Skeletal muscle cell (primary cell): ENCODE measurements at regions not wholly inside any gene's neighbourhood (a gene's known extent, or its start where the extent isn't known, plus 50 kb on each side); places are given as distances from the start of the nearest gene placed in this dataset.

Experiments
- DNase-seq: peaks from one replicate; pipeline ENCODE4 v3.0.0-alpha.2; 2010; ENCODE audit warnings: low read depth
- H3K4me3 ChIP-seq: 2 replicates; pipeline ENCODE4 v1.5.1; 2011; ENCODE audit warnings: low read depth, mild to moderate bottlenecking, control low read depth, low read length, moderate library complexity

- no peak overlapping the region for H3K4me3 ChIP-seq
- no peak for DNase-seq
Observed at GRCh38 chr17:34161690-34162089, 93.4 kb upstream of the CCL2 start.

GRCh38 chr17:34163123-34163522, 92.0 kb upstream of the CCL2 start:
- DNase-seq = no peak
- no peak overlapping the region for H3K4me3 ChIP-seq

- no peak overlapping the region for H3K4me3 ChIP-seq
- no peak for DNase-seq
Observed at GRCh38 chr17:34163646-34164045, 91.4 kb upstream of the CCL2 start.

- H3K4me3 ChIP-seq = no peak overlapping the region
- no peak for DNase-seq
Observed at GRCh38 chr17:34164837-34165236, 90.2 kb upstream of the CCL2 start.

GRCh38 chr17:34166352-34166751, 88.7 kb upstream of the CCL2 start:
- no peak for DNase-seq
- no peak overlapping the region for H3K4me3 ChIP-seq

GRCh38 chr17:34167354-34167753, 87.7 kb upstream of the CCL2 start:
- no peak for DNase-seq
- H3K4me3 ChIP-seq = no peak overlapping the region

GRCh38 chr17:34168989-34169388, 86.1 kb upstream of the CCL2 start:
- no peak for DNase-seq

GRCh38 chr17:34169496-34169895, 85.6 kb upstream of the CCL2 start:
- no peak for DNase-seq
- H3K4me3 ChIP-seq = no peak overlapping the region

More at GRCh38 chr17:34168989-34169388, 86.1 kb upstream of the CCL2 start:
- H3K4me3 ChIP-seq = no peak overlapping the region

- DNase-seq = no peak
- H3K4me3 ChIP-seq = no peak overlapping the region
Observed at GRCh38 chr17:34171245-34171818, 83.8 kb upstream of the CCL2 start.

GRCh38 chr17:34172390-34172918, 82.6 kb upstream of the CCL2 start:
- no peak for DNase-seq
- no peak overlapping the region for H3K4me3 ChIP-seq

- H3K4me3 ChIP-seq = no peak overlapping the region
- DNase-seq = no peak
Observed at GRCh38 chr17:34173241-34173640, 81.8 kb upstream of the CCL2 start.

GRCh38 chr17:34174496-34174895, 80.6 kb upstream of the CCL2 start:
- no peak overlapping the region for H3K4me3 ChIP-seq
- DNase-seq = no peak

GRCh38 chr17:34176440-34176839, 78.6 kb upstream of the CCL2 start:
- H3K4me3 ChIP-seq = no peak overlapping the region
- no peak for DNase-seq

- DNase-seq = no peak
- no peak overlapping the region for H3K4me3 ChIP-seq
Observed at GRCh38 chr17:34177642-34178041, 77.4 kb upstream of the CCL2 start.

GRCh38 chr17:34178092-34178491, 77.0 kb upstream of the CCL2 start:
- no peak for DNase-seq
- H3K4me3 ChIP-seq = no peak overlapping the region

GRCh38 chr17:34182036-34182803, 72.9 kb upstream of the CCL2 start:
- no peak for DNase-seq
- no peak overlapping the region for H3K4me3 ChIP-seq

GRCh38 chr17:34195987-34196386, 59.1 kb upstream of the CCL2 start:
- H3K4me3 ChIP-seq = no peak overlapping the region

GRCh38 chr17:34198519-34198918, 56.6 kb upstream of the CCL2 start:
- no peak for DNase-seq
- H3K4me3 ChIP-seq = no peak overlapping the region

More at GRCh38 chr17:34195987-34196386, 59.1 kb upstream of the CCL2 start:
- no peak for DNase-seq

GRCh38 chr17:34199454-34199853, 55.6 kb upstream of the CCL2 start:
- H3K4me3 ChIP-seq = no peak overlapping the region
- no peak for DNase-seq

- H3K4me3 ChIP-seq = no peak overlapping the region
- peak; percentile 41 for DNase-seq
Observed at GRCh38 chr17:34199932-34200534, 55.1 kb upstream of the CCL2 start.

GRCh38 chr17:34201225-34201624, 53.9 kb upstream of the CCL2 start:
- no peak for DNase-seq
- H3K4me3 ChIP-seq = no peak overlapping the region
